OCI-LY7 (cell line): ENCODE measurements at regions not wholly inside any gene's neighbourhood (a gene's known extent, or its start where the extent isn't known, plus 50 kb on each side); places are given as distances from the start of the nearest gene placed in this dataset.

Experiments used
- CTCF ChIP-seq: fragments of 200-600 bp; sonication (generic); conservative IDR thresholded peaks from 2 replicates; pipeline ENCODE4 v1.5.1; 2014; ENCODE audit warnings: mild to moderate bottlenecking, antibody characterized with exemption, low read length, moderate library complexity, mixed read lengths
- EZH2phosphoT487 ChIP-seq: fragments of 200-600 bp; sonication (generic); IDR thresholded peaks from 2 replicates; pipeline ENCODE4 v1.6.1; 2018; ENCODE audit warnings: low read depth, borderline replicate concordance, mild to moderate bottlenecking, mixed run types, antibody characterized with exemption, low read length, moderate library complexity, mixed read lengths

- TF ChIP-seq CTCF = no peak
- TF ChIP-seq EZH2phosphoT487 = no peak
Measured at GRCh38 chr2:71826826-71827523, 320.7 kb downstream of the CYP26B1 start.
